Upper lobe of left lung (tissue), 6 donors: ENCODE measurements at regions not wholly inside any gene's neighbourhood (a gene's known extent, or its start where the extent isn't known, plus 50 kb on each side); places are given as distances from the start of the nearest gene placed in this dataset.
A peak's percentile ranks its signal among the peaks of the same experiment; 100 is the strongest.

Source experiments
- ATAC-seq, 2 donors: fragments of 200-7000 bp; cut with Tn5 transposase; one replicate each; pipeline ENCODE4 v1.9.1; 2022; ENCODE audit warnings: mild to moderate bottlenecking in 2 of 2, moderate library complexity in 2 of 2; ENCODE audit not compliant: low FRiP score in 2 of 2
- DNase-seq, 2 donors: peaks; one replicate each; pipeline ENCODE4 v3.0.0-alpha.2; 2019 to 2020
- H3K27ac ChIP-seq, 4 donors: fragments of 200-600 bp; sonication (generic); one replicate each; pipeline ENCODE4 v1.5.1; 2016 to 2019
- H3K27me3 ChIP-seq, 4 donors: fragments of 200-600 bp; sonication (generic); one replicate each; pipeline ENCODE4 v1.5.1; 2017 to 2019
- H3K36me3 ChIP-seq, 4 donors: fragments of 200-600 bp; sonication (generic); one replicate each; pipeline ENCODE4 v1.5.1; 2016 to 2019
- H3K4me1 ChIP-seq, 4 donors: fragments of 200-600 bp; sonication (generic); one replicate each; pipeline ENCODE4 v1.5.1; 2018 to 2019
- H3K4me3 ChIP-seq, 4 donors: fragments of 200-600 bp; sonication (generic); one replicate each; pipeline ENCODE4 v1.5.1; 2017 to 2019; ENCODE audit warnings: mild to moderate bottlenecking in 2 of 4, moderate library complexity in 1 of 4
- H3K9me3 ChIP-seq, 4 donors: fragments of 200-600 bp; sonication (generic); one replicate each; pipeline ENCODE4 v1.5.1; 2018 to 2019
- EP300 ChIP-seq, 4 donors: sonication (generic); formaldehyde crosslinking; IDR thresholded peaks; one replicate each; pipeline ENCODE4 v1.5.1; 2017; ENCODE audit warnings: antibody characterized with exemption in 4 of 4, control low read depth in 2 of 4
- POLR2A ChIP-seq, 4 donors: fragments of 450-650 bp; IDR thresholded peaks; one replicate each; pipeline ENCODE4 v1.5.1; 2016 to 2017; ENCODE audit warnings: antibody characterized with exemption in 4 of 4, mild to moderate bottlenecking in 2 of 4
- POLR2AphosphoS5 ChIP-seq, 2 donors: sonication (generic); formaldehyde crosslinking; IDR thresholded peaks; one replicate each; pipeline ENCODE4 v1.5.1; 2017; ENCODE audit warnings: antibody characterized with exemption in 2 of 2
- whole genome bisulfite sequencing, 2 donors: methylation state at CpG; one replicate each; pipeline ENCODE4 v1.1.5; 2017 to 2018; 5-methylcytosine and 5-hydroxymethylcytosine counted together
- TF ChIP-seq, protein P1 (sequence below), 6 experiments: fragments of 450-650 bp in 4 of 6; fragments of 200-600 bp in 2 of 6; sonication (generic) in 2 of 6; IDR thresholded peaks; one replicate each; pipeline ENCODE4 v1.5.1; 2016 to 2019; ENCODE audit warnings: antibody characterized with exemption in 6 of 6
- donor health status: DM: no; HTN: no; CAD: no; lungs with moderate emphysema.
- donor health status: DM: no; HTN: yes; CAD: no; lungs with severe emphysema.

DNA sequence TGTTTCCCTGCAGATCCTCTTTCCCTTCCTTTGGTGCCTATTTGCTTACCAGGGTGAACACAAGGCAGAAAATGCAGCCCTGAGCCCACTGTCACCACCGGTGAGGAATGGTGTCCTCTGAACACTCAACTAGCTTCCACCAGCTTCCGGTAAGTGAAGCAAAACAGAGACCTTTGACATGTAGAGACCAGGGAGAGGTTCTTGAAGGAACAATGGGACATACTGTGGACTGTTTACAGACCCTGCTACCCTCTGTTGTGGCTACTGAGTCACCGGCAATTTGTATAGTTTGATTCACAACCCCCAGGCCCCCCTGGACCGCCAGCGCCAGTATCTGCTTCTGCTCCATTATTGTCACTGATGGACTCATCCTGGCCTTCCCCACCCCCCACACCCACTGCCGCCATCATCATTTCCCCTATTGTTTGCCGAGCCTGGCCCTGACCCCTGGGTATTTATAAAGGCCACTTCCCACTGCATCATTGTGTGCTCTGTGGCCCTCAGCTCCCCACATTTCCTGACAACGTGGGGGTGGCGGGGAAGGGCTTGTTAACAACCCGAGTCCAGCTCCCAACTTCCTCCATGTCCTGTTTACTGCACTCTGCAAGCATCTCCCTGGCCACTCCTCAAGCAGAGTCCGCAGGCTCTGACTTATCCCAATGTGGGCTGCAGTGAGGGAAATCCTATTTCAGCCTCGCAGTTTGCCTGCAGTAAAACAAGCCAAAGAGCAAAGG, 252.9 kb downstream of the ETS1 start:
- 43 to 62% methylated on average over 12 of the region's 12 CpGs for WGBS, 2 donors
- Histone ChIP-seq H3K4me3 (no peak overlapping the region), H3K27me3 (no peaks in the 10 kb centered on the region), H3K36me3 (no peaks in the 10 kb centered on the region), H3K27ac (peak overlapping the region; percentile 71 to 85 (median 74)), H3K4me1 (peaks cover 8 to 24% (median 18%) of the 10 kb centered on the region in 4 donors), H3K9me3 (no peaks in the 10 kb centered on the region)
- peak in 1 of 2 donors; percentile 51 for DNase-seq
- peak in 1 of 2 donors; percentile 65 for ATAC-seq
- TF ChIP-seq POLR2AphosphoS5 (IDR thresholded peaks at IDR 0.05), result peak; percentile 91
- peak; percentile 69 to 90 (median 86) for TF ChIP-seq EP300 (IDR thresholded peaks at IDR 0.05)
- no peak for TF ChIP-seq POLR2A (IDR thresholded peaks at IDR 0.05)
- TF ChIP-seq, protein P1, sequence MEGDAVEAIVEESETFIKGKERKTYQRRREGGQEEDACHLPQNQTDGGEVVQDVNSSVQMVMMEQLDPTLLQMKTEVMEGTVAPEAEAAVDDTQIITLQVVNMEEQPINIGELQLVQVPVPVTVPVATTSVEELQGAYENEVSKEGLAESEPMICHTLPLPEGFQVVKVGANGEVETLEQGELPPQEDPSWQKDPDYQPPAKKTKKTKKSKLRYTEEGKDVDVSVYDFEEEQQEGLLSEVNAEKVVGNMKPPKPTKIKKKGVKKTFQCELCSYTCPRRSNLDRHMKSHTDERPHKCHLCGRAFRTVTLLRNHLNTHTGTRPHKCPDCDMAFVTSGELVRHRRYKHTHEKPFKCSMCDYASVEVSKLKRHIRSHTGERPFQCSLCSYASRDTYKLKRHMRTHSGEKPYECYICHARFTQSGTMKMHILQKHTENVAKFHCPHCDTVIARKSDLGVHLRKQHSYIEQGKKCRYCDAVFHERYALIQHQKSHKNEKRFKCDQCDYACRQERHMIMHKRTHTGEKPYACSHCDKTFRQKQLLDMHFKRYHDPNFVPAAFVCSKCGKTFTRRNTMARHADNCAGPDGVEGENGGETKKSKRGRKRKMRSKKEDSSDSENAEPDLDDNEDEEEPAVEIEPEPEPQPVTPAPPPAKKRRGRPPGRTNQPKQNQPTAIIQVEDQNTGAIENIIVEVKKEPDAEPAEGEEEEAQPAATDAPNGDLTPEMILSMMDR (IDR thresholded peaks at IDR 0.05), result no peak

DNA sequence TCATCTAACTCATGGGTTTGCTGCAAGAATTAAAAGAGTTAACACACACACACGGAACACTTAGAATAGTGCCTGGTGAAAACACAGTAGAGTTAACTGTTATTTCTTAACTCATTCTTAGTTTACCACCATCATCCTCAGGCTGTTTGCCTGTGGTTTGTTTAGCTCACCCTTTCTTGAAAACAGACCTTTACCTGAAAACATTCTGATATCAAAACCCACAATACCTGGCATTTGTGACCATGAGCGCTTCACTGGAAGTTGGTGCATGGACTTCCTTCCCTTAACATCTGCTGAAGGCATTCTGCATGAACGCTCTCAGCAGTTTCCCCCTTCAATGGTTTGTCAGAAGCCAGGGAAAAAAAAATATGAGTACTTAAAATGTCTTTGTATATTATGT, 256.0 kb downstream of the ETS1 start:
- no peak overlapping the region for H3K4me3 ChIP-seq
- WGBS, 2 donors, result 53 to 62% methylated on average over 3 of the region's 3 CpGs
- ATAC-seq (no peak), DNase-seq (no peak)
- no peaks in the 10 kb centered on the region for H3K36me3 ChIP-seq
- no peaks in the 10 kb centered on the region for H3K9me3 ChIP-seq
- H3K27ac ChIP-seq, result peak overlapping the region in 1 of 4 donors; percentile 79
- no peak for TF ChIP-seq EP300 (IDR thresholded peaks at IDR 0.05)
- TF ChIP-seq POLR2AphosphoS5 (IDR thresholded peaks at IDR 0.05), result no peak
- TF ChIP-seq, protein P1 (IDR thresholded peaks at IDR 0.05), result no peak
- no peak for TF ChIP-seq POLR2A (IDR thresholded peaks at IDR 0.05)
- no peaks in the 10 kb centered on the region for H3K27me3 ChIP-seq
- peaks cover 13 to 26% (median 21%) of the 10 kb centered on the region in 4 donors for H3K4me1 ChIP-seq

DNA sequence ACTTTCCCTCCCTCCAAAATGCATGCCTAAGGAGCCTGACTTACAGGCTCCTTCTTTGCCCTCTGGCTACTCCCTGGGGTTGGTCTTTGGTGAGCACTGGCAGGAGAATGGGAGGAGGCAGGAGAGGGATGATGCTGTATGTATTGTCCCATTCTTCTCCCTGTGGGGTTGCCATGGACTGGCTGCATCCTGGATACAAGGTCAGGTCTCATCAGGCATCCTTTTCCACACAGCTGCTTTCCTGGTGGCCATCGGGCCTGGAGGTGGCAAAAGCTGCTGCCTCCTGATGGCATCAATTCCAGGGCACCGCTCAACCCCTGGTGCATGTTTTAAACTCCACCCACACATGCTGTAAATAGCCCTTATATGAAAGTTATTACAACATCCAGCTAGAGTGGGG, 257.2 kb downstream of the ETS1 start:
- Histone ChIP-seq H3K9me3 (no peaks in the 10 kb centered on the region), H3K27me3 (no peaks in the 10 kb centered on the region), H3K27ac (peak overlapping the region in 3 of 4 donors; percentile 55 to 79 (median 76)), H3K36me3 (no peaks in the 10 kb centered on the region), H3K4me3 (no peak overlapping the region), H3K4me1 (peaks cover 7 to 18% (median 13%) of the 10 kb centered on the region in 4 donors)
- 55 to 61% methylated on average over 2 of the region's 2 CpGs for WGBS, 2 donors
- ATAC-seq (peak in 1 of 2 donors; percentile 34), DNase-seq (peak in 1 of 2 donors; percentile 23)
- TF ChIP-seq POLR2AphosphoS5 (IDR thresholded peaks at IDR 0.05), result peak in 1 of 2 donors; percentile 41
- no peak for TF ChIP-seq POLR2A (IDR thresholded peaks at IDR 0.05)

DNA sequence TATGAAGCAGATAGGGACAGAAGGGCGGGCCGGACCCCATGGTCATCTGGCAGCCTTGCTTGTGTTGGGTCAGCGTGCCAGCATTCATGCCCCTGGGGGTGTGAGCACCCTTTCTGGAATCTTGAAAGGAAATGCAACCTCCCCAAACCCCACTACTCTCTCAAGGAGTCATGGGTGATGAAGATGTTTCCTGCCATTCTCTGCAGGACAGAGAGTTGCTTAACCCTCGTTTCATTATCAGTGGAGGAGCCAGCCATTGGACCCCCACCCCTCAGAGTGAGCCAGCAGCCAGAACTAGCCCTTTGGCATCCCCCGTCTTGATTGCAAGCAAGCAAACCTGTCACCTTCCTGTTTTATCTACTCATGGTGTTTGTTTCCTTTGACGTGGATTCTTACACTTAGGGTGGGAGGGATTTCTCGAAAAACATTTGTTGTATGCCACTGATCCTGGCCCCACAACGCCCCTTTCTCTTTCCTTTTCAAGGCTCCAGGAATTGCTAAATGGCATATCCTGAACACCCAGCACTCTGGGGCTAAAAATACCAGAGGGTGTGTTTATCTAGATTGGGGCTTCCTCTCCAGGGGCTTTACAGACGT, 258.3 kb downstream of the ETS1 start:
- Histone ChIP-seq H3K4me3 (no peak overlapping the region), H3K9me3 (no peaks in the 10 kb centered on the region), H3K36me3 (no peaks in the 10 kb centered on the region), H3K4me1 (peaks cover 9 to 21% (median 15%) of the 10 kb centered on the region in 4 donors), H3K27ac (peak overlapping the region; percentile 55 to 80 (median 72)), H3K27me3 (no peaks in the 10 kb centered on the region)
- 29 to 43% methylated on average over 9 of the region's 9 CpGs for WGBS, 2 donors
- DNase-seq (peak in 1 of 2 donors; percentile 45), ATAC-seq (peak; percentile 31 to 80)
- TF ChIP-seq POLR2A (IDR thresholded peaks at IDR 0.05), result peak in 1 of 4 donors; percentile 9
- peak; percentile 76 to 83 for TF ChIP-seq POLR2AphosphoS5 (IDR thresholded peaks at IDR 0.05)
- TF ChIP-seq EP300 (IDR thresholded peaks at IDR 0.05), result peak; percentile 60 to 94 (median 92)
- TF ChIP-seq, protein P1 (IDR thresholded peaks at IDR 0.05), result no peak

DNA sequence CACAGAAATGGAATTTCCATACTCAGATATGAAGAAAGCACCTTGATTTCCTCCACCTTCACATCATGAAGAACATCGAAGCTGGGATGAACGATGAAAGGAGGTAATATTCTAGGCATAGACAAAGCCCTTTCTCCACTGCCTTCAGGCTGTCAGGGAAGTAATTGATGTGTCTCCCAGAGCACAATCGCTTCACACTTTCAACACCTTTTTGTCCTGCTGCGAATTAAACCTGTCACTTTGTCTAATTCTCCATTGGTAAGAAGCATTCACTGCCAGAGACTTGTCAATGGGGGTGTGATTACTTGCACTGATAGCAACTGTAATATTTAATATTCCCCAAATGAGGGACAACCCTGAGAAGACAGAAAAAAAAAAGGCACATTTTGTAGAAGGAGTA, 260.1 kb downstream of the ETS1 start:
- ATAC-seq (no peak), DNase-seq (no peak)
- H3K27me3 ChIP-seq, result no peaks in the 10 kb centered on the region
- H3K36me3 ChIP-seq, result no peaks in the 10 kb centered on the region
- H3K27ac ChIP-seq, result peak overlapping the region in 2 of 4 donors; percentile 55 to 80
- no peak overlapping the region for H3K4me3 ChIP-seq
- peaks cover 15 to 27% (median 24%) of the 10 kb centered on the region in 4 donors for H3K4me1 ChIP-seq
- no peaks in the 10 kb centered on the region for H3K9me3 ChIP-seq
- TF ChIP-seq POLR2A (IDR thresholded peaks at IDR 0.05) (no peak), POLR2AphosphoS5 (IDR thresholded peaks at IDR 0.05) (no peak), EP300 (IDR thresholded peaks at IDR 0.05) (no peak)
- TF ChIP-seq, protein P1 (IDR thresholded peaks at IDR 0.05), result no peak
- WGBS, 2 donors, result 73 to 74% methylated on average over 4 of the region's 4 CpGs
